Lung (tissue), 11 donors: ENCODE measurements at regions not wholly inside any gene's neighbourhood (a gene's known extent, or its start where the extent isn't known, plus 50 kb on each side); places are given as distances from the start of the nearest gene placed in this dataset.
"Not testable (repeated sequence)": the region's sequence is repeated elsewhere in the genome, so short reads cannot be mapped to it uniquely, and the experiment has no call there.

Experiments used
- ATAC-seq: fragments of 200-7000 bp; cut with Tn5 transposase; one replicate; pipeline ENCODE4 v1.9.1; 2020; ENCODE audit warnings: moderate number of reproducible peaks; ENCODE audit not compliant: insufficient read depth, low FRiP score
- DNase-seq, 3 donors: peaks; one replicate each; pipeline ENCODE4 v3.0.0-alpha.2; 2013 to 2017
- H3K27ac ChIP-seq, 2 donors: one replicate each; pipeline ENCODE4 v1.5.1; 2013; ENCODE audit warnings: mild to moderate bottlenecking in 2 of 2, moderate library complexity in 2 of 2, control low read depth in 1 of 2, inconsistent platforms in 1 of 2, low read depth in 1 of 2, low read length in 1 of 2
- H3K27me3 ChIP-seq, 3 donors: one replicate each; pipeline ENCODE4 v1.5.1; 2013; ENCODE audit warnings: low read length in 2 of 3; ENCODE audit not compliant: control insufficient read depth in 3 of 3, insufficient read depth in 3 of 3
- H3K36me3 ChIP-seq, 4 donors: one replicate each; pipeline ENCODE4 v1.5.1; 2013; ENCODE audit warnings: low read length in 4 of 4, mild to moderate bottlenecking in 1 of 4, moderate library complexity in 1 of 4; ENCODE audit not compliant: control insufficient read depth in 4 of 4, insufficient read depth in 4 of 4
- H3K4me1 ChIP-seq, 5 donors: one replicate each; pipeline ENCODE4 v1.5.1; 2013; ENCODE audit warnings: low read length in 5 of 5, mild to moderate bottlenecking in 2 of 5, moderate library complexity in 1 of 5; ENCODE audit not compliant: control insufficient read depth in 5 of 5, insufficient read depth in 5 of 5
- H3K4me3 ChIP-seq: one replicate; pipeline ENCODE4 v1.5.1; 2013; ENCODE audit warnings: mild to moderate bottlenecking, control low read depth, moderate library complexity
- H3K9ac ChIP-seq, 2 donors: one replicate each; pipeline ENCODE4 v1.5.1; 2013; ENCODE audit warnings: low read length in 2 of 2, control low read depth in 1 of 2; ENCODE audit not compliant: insufficient read depth in 1 of 2
- H3K9me3 ChIP-seq, 4 donors: one replicate each; pipeline ENCODE4 v1.5.1; 2013; ENCODE audit warnings: low read length in 3 of 4, mild to moderate bottlenecking in 1 of 4, moderate library complexity in 1 of 4; ENCODE audit not compliant: control insufficient read depth in 4 of 4, insufficient read depth in 3 of 4
- CTCF ChIP-seq: IDR thresholded peaks from 2 replicates; pipeline ENCODE4 v1.5.1; 2012; ENCODE audit warnings: mild to moderate bottlenecking; ENCODE audit errors: control extremely low read depth, extremely low read depth
- WGBS, 2 donors: extraction: QIAGEN DNeasy Blood & Tissue Kit; methylation state at CpG; one replicate each; pipeline ENCODE4 v1.1.7; 2013; 5-methylcytosine and 5-hydroxymethylcytosine counted together
- donor health status: control.
- donor health status: control.
- donor health status: Bipolar disorder and iron deficiency.
- donor health status: healthy.
- donor health status: DM: yes; HTN: yes; CAD: no.

- Histone ChIP-seq H3K27ac (no peak overlapping the region), H3K4me1 (peaks cover 0 to 25% (median 4%) of the 10 kb centered on the region in 5 donors), H3K27me3 (no peaks in the 10 kb centered on the region), H3K9me3 (no peaks in the 10 kb centered on the region), H3K9ac (no peak overlapping the region), H3K4me3 (no peak overlapping the region), H3K36me3 (no peaks in the 10 kb centered on the region)
- peak; percentile 34 to 90 (median 75) for DNase-seq
- TF ChIP-seq CTCF = no peak
- ATAC-seq = no peak
- WGBS, 2 donors = 54 to 74% methylated on average over 5 of the region's 5 CpGs
These were observed 2021.1 kb upstream of the CELF4 start for GRCh38 chr18:39586741-39587140.

- Histone ChIP-seq H3K36me3 (no peaks in the 10 kb centered on the region), H3K4me1 (peaks cover 0 to 7% (median 0%) of the 10 kb centered on the region in 5 donors), H3K9ac (no peak overlapping the region), H3K9me3 (no peaks in the 10 kb centered on the region), H3K27ac (no peak overlapping the region), H3K27me3 (no peaks in the 10 kb centered on the region), H3K4me3 (no peak overlapping the region)
- ATAC-seq = no peak
- no peak for TF ChIP-seq CTCF
- WGBS, 2 donors = 81 to 90% methylated on average over 4 of the region's 4 CpGs
- DNase-seq = no peak
These were observed 2009.3 kb upstream of the CELF4 start for GRCh38 chr18:39574897-39575296.

GRCh38 chr18:39571511-39571910, 2005.9 kb upstream of the CELF4 start:
- Histone ChIP-seq H3K27me3 (no peaks in the 10 kb centered on the region), H3K4me1 (peaks cover 0 to 7% (median 0%) of the 10 kb centered on the region in 5 donors), H3K9ac (no peak overlapping the region), H3K36me3 (no peaks in the 10 kb centered on the region), H3K9me3 (no peaks in the 10 kb centered on the region), H3K27ac (no peak overlapping the region), H3K4me3 (no peak overlapping the region)
- TF ChIP-seq CTCF = no peak
- DNase-seq (peak in 1 of 3 donors; percentile 26), ATAC-seq (no peak)
- 85 to 93% methylated on average over 5 of the region's 5 CpGs for WGBS, 2 donors

GRCh38 chr18:39565551-39566230, 2000.1 kb upstream of the CELF4 start:
- not testable (repeated sequence) for H3K27me3 ChIP-seq, DNase-seq, H3K27ac ChIP-seq, H3K9ac ChIP-seq, H3K9me3 ChIP-seq, ATAC-seq, H3K4me1 ChIP-seq, H3K4me3 ChIP-seq, H3K36me3 ChIP-seq
- WGBS, 2 donors = 90 to 93% methylated on average over 23 to 30 of the region's 32 CpGs
